A549 (cell line): ENCODE measurements at regions not wholly inside any gene's neighbourhood (a gene's known extent, or its start where the extent isn't known, plus 50 kb on each side); places are given as distances from the start of the nearest gene placed in this dataset.

Experiments used
- ATAC-seq, 2 experiments: fragments of 200-7000 bp in 1 of 2; fragments of >200 bp in 1 of 2; cut with Nextera tagmentation in 1 of 2; cut with Tn5 transposase in 1 of 2; 3 replicates each; pipeline versions ENCODE4 v1.8.0 to v1.9.1; 2018 to 2020; ENCODE audit warnings: mild to moderate bottlenecking in 1 of 2, moderate library complexity in 1 of 2
- CTCF ChIA-PET: fragments of 300-600 bp; sonication (Branson Sonifier 250); formaldehyde crosslinking; extraction: SDS; loops from one replicate; lab custom pipeline; 2021; ENCODE audit warnings: antibody characterized with exemption, inconsistent platforms; lab: Yijun Ruan, JAX
- POLR2A ChIA-PET: fragments of 350-600 bp; formaldehyde crosslinking; extraction: SDS; loops from one replicate; lab custom pipeline; 2021; ENCODE audit warnings: antibody characterized with exemption, inconsistent platforms; lab: Yijun Ruan, JAX
- DNase-seq, 2 experiments: peaks; one replicate each; pipeline versions ENCODE4 v3.0.0 to v3.0.0-alpha.2; 2011 to 2016; ENCODE audit warnings: low read depth in 1 of 2, low spot score in 1 of 2
- FAIRE-seq: peaks from 2 replicates; lab custom pipeline; 2011; peaks lifted over from hg19 to GRCh38; lab: Jason Lieb, UNC
- H3K27ac ChIP-seq, 2 experiments: fragments of >200 bp; sonication (Bioruptor Twin); formaldehyde crosslinking; 3 replicates each; pipeline ENCODE4 v1.5.1; 2016 to 2017
- H3K4me1 ChIP-seq: fragments of >200 bp; sonication (Bioruptor Twin); formaldehyde crosslinking; 3 replicates; pipeline ENCODE4 v1.6.1; 2016
- H3K4me2 ChIP-seq: fragments of >200 bp; sonication (Bioruptor Twin); formaldehyde crosslinking; 3 replicates; pipeline ENCODE4 v1.6.1; 2016
- H3K4me3 ChIP-seq: fragments of >200 bp; sonication (Bioruptor Twin); formaldehyde crosslinking; 3 replicates; pipeline ENCODE4 v1.5.1; 2016
- H3K9me3 ChIP-seq: fragments of >200 bp; sonication (Bioruptor Twin); formaldehyde crosslinking; 3 replicates; pipeline ENCODE4 v1.6.1; 2016
- CBX2 ChIP-seq: fragments of 200-600 bp; sonication (generic); IDR thresholded peaks from 2 replicates; pipeline ENCODE4 v1.6.1; 2016; ENCODE audit warnings: low read depth, mild to moderate bottlenecking, borderline replicate concordance
- CEBPB ChIP-seq, 2 experiments: fragments of >200 bp in 1 of 2; sonication (Bioruptor Twin) in 1 of 2; formaldehyde crosslinking in 1 of 2; IDR thresholded peaks; 2 replicates each; pipeline ENCODE4 v1.6.1; 2012 to 2016
- CHD4 ChIP-seq: fragments of 200-600 bp; sonication (generic); IDR thresholded peaks from 2 replicates; pipeline ENCODE4 v1.6.1; 2016; ENCODE audit warnings: antibody characterized with exemption, mild to moderate bottlenecking, borderline replicate concordance
- E2F6 ChIP-seq: IDR thresholded peaks from 2 replicates; pipeline ENCODE4 v1.6.1; 2012; ENCODE audit warnings: low read depth, borderline replicate concordance
- EHMT2 ChIP-seq: fragments of 200-600 bp; sonication (generic); IDR thresholded peaks from 2 replicates; pipeline ENCODE4 v1.6.1; 2016; ENCODE audit warnings: antibody characterized with exemption, low read depth, mild to moderate bottlenecking, moderate library complexity
- ELK1 ChIP-seq: fragments of 150-350 bp; IDR thresholded peaks from 2 replicates; pipeline ENCODE4 v1.6.1; 2014; ENCODE audit warnings: low read depth, mild to moderate bottlenecking, low read length
- FOXS1 ChIP-seq: fragments of 250-450 bp; sonication (Bioruptor Pico); IDR thresholded peaks from 2 replicates; pipeline ENCODE4 v1.5.0; 2020; ENCODE audit warnings: mild to moderate bottlenecking, moderate library complexity
- GATA3 ChIP-seq: IDR thresholded peaks from 2 replicates; pipeline ENCODE4 v1.6.1; 2012; ENCODE audit warnings: borderline replicate concordance
- HEYL ChIP-seq: fragments of 250-450 bp; sonication (Bioruptor Pico); IDR thresholded peaks from 2 replicates; pipeline ENCODE4 v1.8.0; 2021; ENCODE audit warnings: mild to moderate bottlenecking, moderate library complexity
- HMGXB4 ChIP-seq: fragments of 250-450 bp; sonication (Bioruptor Pico); IDR thresholded peaks from 2 replicates; pipeline ENCODE4 v1.5.0; 2021; ENCODE audit warnings: mild to moderate bottlenecking, moderate library complexity, borderline replicate concordance
- HOXB13 ChIP-seq: fragments of 250-450 bp; sonication (Bioruptor Pico); IDR thresholded peaks from 2 replicates; pipeline ENCODE4 v1.5.0; 2020; ENCODE audit warnings: low read depth, mild to moderate bottlenecking, moderate library complexity
- JUN ChIP-seq, 2 experiments: fragments of >200 bp; sonication (Bioruptor Twin); formaldehyde crosslinking; IDR thresholded peaks; 2 replicates in 1 of 2; 3 replicates in 1 of 2; pipeline ENCODE4 v1.6.1; 2016 to 2017
- JUNB ChIP-seq: fragments of >200 bp; sonication (Bioruptor Twin); formaldehyde crosslinking; IDR thresholded peaks from 2 replicates; pipeline ENCODE4 v1.6.1; 2016
- KDM1A ChIP-seq: fragments of 200-600 bp; sonication (generic); IDR thresholded peaks from 2 replicates; pipeline ENCODE4 v1.6.1; 2016; ENCODE audit warnings: low read depth, mild to moderate bottlenecking
- MYC ChIP-seq: IDR thresholded peaks from 2 replicates; pipeline ENCODE4 v1.6.1; 2012; ENCODE audit warnings: mild to moderate bottlenecking, inconsistent platforms, low read length, improper control_type of control experiment, borderline replicate concordance
- NFE2L2 ChIP-seq: fragments of 150-350 bp; conservative IDR thresholded peaks from 2 replicates; pipeline ENCODE4 v1.6.1; 2014; ENCODE audit warnings: low read length
- PBX3 ChIP-seq: IDR thresholded peaks from 2 replicates; pipeline ENCODE4 v1.6.1; 2012
- POLR2A ChIP-seq: IDR thresholded peaks from 2 replicates; pipeline ENCODE4 v1.6.1; 2012; ENCODE audit warnings: mild to moderate bottlenecking, low read length
- RCOR1 ChIP-seq: fragments of 150-350 bp; IDR thresholded peaks from 2 replicates; pipeline ENCODE4 v1.6.1; 2014; ENCODE audit warnings: antibody characterized with exemption, low read length, low read depth
- REST ChIP-seq: fragments of 200-600 bp; sonication (generic); IDR thresholded peaks from 2 replicates; pipeline ENCODE4 v1.6.1; 2016; ENCODE audit warnings: antibody characterized with exemption, mild to moderate bottlenecking, moderate library complexity
- SREBF2 ChIP-seq: fragments of 450-650 bp; IDR thresholded peaks from 2 replicates; pipeline ENCODE4 v1.6.1; 2014; ENCODE audit warnings: mild to moderate bottlenecking, moderate library complexity
- ZSCAN20 ChIP-seq: fragments of 250-450 bp; sonication (Bioruptor Pico); IDR thresholded peaks from 2 replicates; pipeline ENCODE4 v1.8.0; 2022; ENCODE audit warnings: mild to moderate bottlenecking, moderate library complexity
- WGBS: methylation state at CpG from one replicate; pipeline ENCODE4 v1.1.6; 2017; ENCODE audit errors: missing lambda C conversion rate; 5-methylcytosine and 5-hydroxymethylcytosine counted together

GRCh38 chr14:85798856-85799255 lies 268.9 kb downstream of the FLRT2 start:
- DNase-seq (no peak), ATAC-seq (no peak), FAIRE-seq (no peak)
- Histone ChIP-seq H3K4me2 (no peak overlapping the region), H3K4me1 (no peaks in the 10 kb centered on the region)
- CTCF ChIA-PET = no interaction called here
- POLR2A ChIA-PET = no interaction called here
- 5% methylated on average over 5 of the region's 5 CpGs for WGBS
- TF ChIP-seq ELK1 (no peak), KDM1A (no peak), CEBPB (IDR thresholded peaks at IDR 0.05) (no peak), HOXB13 (CRISPR knock-in tag) (no peak), SREBF2 (no peak), PBX3 (no peak), REST (no peak), POLR2A (no peak), GATA3 (no peak), NFE2L2 (no peak), JUN (IDR thresholded peaks at IDR 0.05) (no peak), JUNB (no peak)
- TF ChIP-seq, all 56 proteins: peak for 0
- no peaks in the 10 kb centered on the region for H3K9me3 ChIP-seq
- H3K4me3 ChIP-seq = no peak overlapping the region
- no peak overlapping the region for H3K27ac ChIP-seq

GRCh38 chr14:85793533-85793932 lies 263.6 kb downstream of the FLRT2 start:
- ChIA-PET CTCF (no interaction called here), POLR2A (no interaction called here)
- Histone ChIP-seq H3K27ac (no peak overlapping the region), H3K4me1 (no peaks in the 10 kb centered on the region), H3K4me3 (no peak overlapping the region), H3K4me2 (no peak overlapping the region), H3K9me3 (no peaks in the 10 kb centered on the region)
- FAIRE-seq (no peak), DNase-seq (no peak), ATAC-seq (no peak)
- TF ChIP-seq ZSCAN20 (CRISPR knock-in tag) = no peak
- WGBS = 7% methylated on average over 1 of the region's 1 CpG

- TF ChIP-seq CHD4 = no peak
- TF ChIP-seq HEYL = no peak
- no peak for TF ChIP-seq CBX2
- no peak for TF ChIP-seq KDM1A
- TF ChIP-seq MYC = no peak
- TF ChIP-seq E2F6 = no peak
- TF ChIP-seq EHMT2 = no peak
- no peak for TF ChIP-seq RCOR1
- no peak for TF ChIP-seq FOXS1 (CRISPR knock-in tag)
- TF ChIP-seq HMGXB4 = no peak
- ATAC-seq = no peak
- H3K4me3 ChIP-seq = no peak overlapping the region
- FAIRE-seq = no peak
- no peak overlapping the region for H3K4me2 ChIP-seq
- no peak overlapping the region for H3K27ac ChIP-seq
- POLR2A ChIA-PET = no interaction called here
- CTCF ChIA-PET = no interaction called here
- no peak for DNase-seq
- 0% methylated on average over 2 of the region's 2 CpGs for WGBS
- H3K9me3 ChIP-seq = no peaks in the 10 kb centered on the region
- H3K4me1 ChIP-seq = no peaks in the 10 kb centered on the region
These were observed 259.6 kb downstream of the FLRT2 start for GRCh38 chr14:85789506-85789905.
